ENCODE measurements at regions not wholly inside any gene's neighbourhood (a gene's known extent, or its start where the extent isn't known, plus 50 kb on each side); places are given as distances from the start of the nearest gene placed in this dataset.

DNA sequence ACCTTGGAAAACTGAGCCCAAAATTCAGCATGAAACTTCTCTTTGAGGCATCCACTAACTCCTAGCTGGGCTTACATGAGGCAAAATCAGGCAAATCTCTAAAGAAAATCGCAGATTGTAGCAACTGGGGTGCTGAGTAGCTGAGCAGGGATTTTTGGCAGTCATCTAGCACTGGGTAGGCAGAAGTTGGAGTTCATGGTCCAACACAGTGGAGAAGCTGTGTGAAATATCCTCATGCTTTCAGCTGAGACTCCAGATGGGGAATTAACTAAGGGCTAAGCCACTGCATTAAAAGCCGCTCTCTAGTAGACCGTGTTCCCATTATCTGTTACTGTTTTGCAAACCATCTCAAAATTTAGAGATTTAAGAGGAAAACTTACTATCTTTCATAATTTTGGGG lies 240.1 kb upstream of the PHYHIPL start:
- H3K9ac ChIP-seq (replicated peaks; ENCODE audit: extremely low read depth, insufficient read depth, low read length) = no peak overlapping the region
- no peaks in the 10 kb centered on the region for H4K20me1 ChIP-seq (replicated peaks; ENCODE audit: control insufficient read depth, extremely low read depth, insufficient read depth, low read length)
- H3K4me2 ChIP-seq (ENCODE audit: insufficient read depth, low read length) = no peak overlapping the region
- FAIRE-seq (no peak), DNase-seq (ENCODE audit: low read depth, low spot score) (no peak)
- ChIA-PET POLR2A (no interaction called here), CTCF (no interaction called here)
- no peaks in the 10 kb centered on the region for H3K9me1 ChIP-seq (replicated peaks; ENCODE audit: control insufficient read depth, extremely low read depth, insufficient read depth, low read length)
- no peaks in the 10 kb centered on the region for H3K27me3 ChIP-seq (ENCODE audit: control insufficient read depth in 2 of 2, insufficient read depth in 2 of 2, low read length in 2 of 2)
- dilution Hi-C loops (cut with MboI; ENCODE audit: extremely low pct_ligation_motif_present, low sequenced_read_pairs) = no loop called here
- H3K9me3 ChIP-seq (replicated peaks; ENCODE audit: control insufficient read depth, insufficient read depth, low read length) = no peaks in the 10 kb centered on the region
- intact Hi-C loops (cut with micrococcal nuclease) = no loop called here
- H3K4me3 ChIP-seq (replicated peaks in 1 of 3; ENCODE audit: insufficient read depth in 1 of 3, low read depth in 1 of 3, low read length in 3 of 3) = no peak overlapping the region
- H3K36me3 ChIP-seq (ENCODE audit: control insufficient read depth in 2 of 2, extremely low read depth in 1 of 2, insufficient read depth in 2 of 2, low read length in 2 of 2) = no peaks in the 10 kb centered on the region
- H2AFZ ChIP-seq (ENCODE audit: low read depth, low read length) = no peak overlapping the region
- H3K79me2 ChIP-seq (ENCODE audit: control insufficient read depth, insufficient read depth, low read length) = no peaks in the 10 kb centered on the region
- BruUV-seq (replicated peaks) = no TSS peak
- TF ChIP-seq, protein P1, sequence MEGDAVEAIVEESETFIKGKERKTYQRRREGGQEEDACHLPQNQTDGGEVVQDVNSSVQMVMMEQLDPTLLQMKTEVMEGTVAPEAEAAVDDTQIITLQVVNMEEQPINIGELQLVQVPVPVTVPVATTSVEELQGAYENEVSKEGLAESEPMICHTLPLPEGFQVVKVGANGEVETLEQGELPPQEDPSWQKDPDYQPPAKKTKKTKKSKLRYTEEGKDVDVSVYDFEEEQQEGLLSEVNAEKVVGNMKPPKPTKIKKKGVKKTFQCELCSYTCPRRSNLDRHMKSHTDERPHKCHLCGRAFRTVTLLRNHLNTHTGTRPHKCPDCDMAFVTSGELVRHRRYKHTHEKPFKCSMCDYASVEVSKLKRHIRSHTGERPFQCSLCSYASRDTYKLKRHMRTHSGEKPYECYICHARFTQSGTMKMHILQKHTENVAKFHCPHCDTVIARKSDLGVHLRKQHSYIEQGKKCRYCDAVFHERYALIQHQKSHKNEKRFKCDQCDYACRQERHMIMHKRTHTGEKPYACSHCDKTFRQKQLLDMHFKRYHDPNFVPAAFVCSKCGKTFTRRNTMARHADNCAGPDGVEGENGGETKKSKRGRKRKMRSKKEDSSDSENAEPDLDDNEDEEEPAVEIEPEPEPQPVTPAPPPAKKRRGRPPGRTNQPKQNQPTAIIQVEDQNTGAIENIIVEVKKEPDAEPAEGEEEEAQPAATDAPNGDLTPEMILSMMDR (IDR thresholded peaks at IDR 0.05; ENCODE audit: extremely low read depth in 1 of 2, insufficient read depth in 1 of 2, low read depth in 1 of 2, low read length in 2 of 2) = no peak
- TF ChIP-seq GATA2 (IDR thresholded peaks at IDR 0.05; ENCODE audit: insufficient read depth, insufficient read length, low read depth, low read length) (no peak), JUN (IDR thresholded peaks at IDR 0.05; ENCODE audit: borderline replicate concordance, insufficient read depth, insufficient read length, low read depth) (no peak), FOS (IDR thresholded peaks at IDR 0.05; ENCODE audit: borderline replicate concordance, insufficient read depth, low read length) (no peak), EZH2 (IDR thresholded peaks at IDR 0.05; ENCODE audit: borderline replicate concordance, low read depth, low read length, severe bottlenecking) (no peak), POLR2AphosphoS5 (IDR thresholded peaks at IDR 0.05; ENCODE audit: insufficient read depth, low read depth, low read length) (no peak), MYC (IDR thresholded peaks at IDR 0.05; ENCODE audit: low read depth, low read length) (no peak), POLR2A (IDR thresholded peaks at IDR 0.05; ENCODE audit: low read depth, low read length) (no peak)
- TF ChIP-seq, protein P2, sequence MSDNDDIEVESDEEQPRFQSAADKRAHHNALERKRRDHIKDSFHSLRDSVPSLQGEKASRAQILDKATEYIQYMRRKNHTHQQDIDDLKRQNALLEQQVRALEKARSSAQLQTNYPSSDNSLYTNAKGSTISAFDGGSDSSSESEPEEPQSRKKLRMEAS (IDR thresholded peaks at IDR 0.05; ENCODE audit: insufficient read depth, insufficient read length) = no peak
- no peaks in the 10 kb centered on the region for H3K4me1 ChIP-seq (ENCODE audit: control insufficient read depth, extremely low read depth, insufficient read depth, low read length)
- no peak overlapping the region for H3K27ac ChIP-seq (ENCODE audit: insufficient read depth, low read depth, low read length)

All from endothelial cell of umbilical vein (primary cell).